Peyer's patch (tissue), 4 donors: ENCODE measurements at regions not wholly inside any gene's neighbourhood (a gene's known extent, or its start where the extent isn't known, plus 50 kb on each side); places are given as distances from the start of the nearest gene placed in this dataset.

Source experiments
- DNase-seq, 3 donors: peaks; one replicate each; pipeline ENCODE4 v3.0.0-alpha.2; 2017 to 2019
- H3K27ac ChIP-seq, 4 donors: fragments of 200-600 bp; sonication (generic); one replicate each; pipeline ENCODE4 v1.5.1; 2016 to 2019
- H3K27me3 ChIP-seq, 2 donors: fragments of 200-600 bp; sonication (generic); one replicate each; pipeline ENCODE4 v1.5.1; 2019
- H3K36me3 ChIP-seq, 3 donors: fragments of 200-600 bp; sonication (generic); one replicate each; pipeline ENCODE4 v1.5.1; 2016 to 2019
- H3K4me1 ChIP-seq, 4 donors: fragments of 200-600 bp; sonication (generic); one replicate each; pipeline ENCODE4 v1.5.1; 2016 to 2019
- H3K4me3 ChIP-seq, 4 donors: fragments of 200-600 bp; sonication (generic); 1 replicate in 3 of 4; 2 replicates in 1 of 4; pipeline ENCODE4 v1.5.1; 2016 to 2019; ENCODE audit warnings: mild to moderate bottlenecking in 1 of 4
- H3K9me3 ChIP-seq, 4 donors: fragments of 200-600 bp; sonication (generic); one replicate each; pipeline ENCODE4 v1.5.1; 2016 to 2019; ENCODE audit warnings: mild to moderate bottlenecking in 1 of 4
- CTCF ChIP-seq, 6 experiments: fragments of 450-650 bp in 4 of 6; fragments of 200-600 bp in 2 of 6; sonication (generic) in 1 of 6; IDR thresholded peaks; one replicate each; pipeline ENCODE4 v1.5.1; 2017 to 2019; ENCODE audit warnings: antibody characterized with exemption in 6 of 6, mild to moderate bottlenecking in 3 of 6, moderate library complexity in 1 of 6
- POLR2A ChIP-seq, 2 donors: fragments of 450-650 bp; IDR thresholded peaks; one replicate each; pipeline ENCODE4 v1.5.1; 2017; ENCODE audit warnings: antibody characterized with exemption in 2 of 2, mild to moderate bottlenecking in 2 of 2, moderate library complexity in 2 of 2

GRCh38 chr6:163923658-163924411 is 509.3 kb downstream of the QKI start:
- Histone ChIP-seq H3K27ac (no peak overlapping the region), H3K4me1 (no peaks in the 10 kb centered on the region), H3K4me3 (no peak overlapping the region), H3K36me3 (no peaks in the 10 kb centered on the region), H3K27me3 (no peaks in the 10 kb centered on the region), H3K9me3 (no peaks in the 10 kb centered on the region)
- DNase-seq = no peak
- TF ChIP-seq POLR2A (IDR thresholded peaks at IDR 0.05) = no peak
- TF ChIP-seq CTCF (IDR thresholded peaks at IDR 0.05) = no peak

- Histone ChIP-seq H3K27ac (no peak overlapping the region), H3K36me3 (no peaks in the 10 kb centered on the region), H3K4me1 (no peaks in the 10 kb centered on the region), H3K9me3 (no peaks in the 10 kb centered on the region), H3K27me3 (no peaks in the 10 kb centered on the region), H3K4me3 (no peak overlapping the region)
- TF ChIP-seq POLR2A (IDR thresholded peaks at IDR 0.05) (no peak), CTCF (IDR thresholded peaks at IDR 0.05) (no peak)
- no peak for DNase-seq
These were observed 508.0 kb downstream of the QKI start for GRCh38 chr6:163922562-163922961.

- TF ChIP-seq CTCF (IDR thresholded peaks at IDR 0.05) (no peak), POLR2A (IDR thresholded peaks at IDR 0.05) (no peak)
- no peak for DNase-seq
- Histone ChIP-seq H3K9me3 (no peaks in the 10 kb centered on the region), H3K4me1 (no peaks in the 10 kb centered on the region), H3K27me3 (no peaks in the 10 kb centered on the region), H3K4me3 (no peak overlapping the region), H3K36me3 (no peaks in the 10 kb centered on the region), H3K27ac (no peak overlapping the region)
These were observed 505.1 kb downstream of the QKI start for GRCh38 chr6:163919652-163920051.

GRCh38 chr6:163916315-163917081 is 502.0 kb downstream of the QKI start:
- no peak for TF ChIP-seq CTCF (IDR thresholded peaks at IDR 0.05)
- TF ChIP-seq POLR2A (IDR thresholded peaks at IDR 0.05) = no peak
- Histone ChIP-seq H3K27ac (no peak overlapping the region), H3K36me3 (no peaks in the 10 kb centered on the region), H3K4me1 (no peaks in the 10 kb centered on the region), H3K9me3 (no peaks in the 10 kb centered on the region), H3K27me3 (no peaks in the 10 kb centered on the region), H3K4me3 (no peak overlapping the region)
- no peak for DNase-seq

- DNase-seq = no peak
- Histone ChIP-seq H3K9me3 (no peaks in the 10 kb centered on the region), H3K4me3 (no peak overlapping the region), H3K27me3 (no peaks in the 10 kb centered on the region), H3K27ac (no peak overlapping the region), H3K36me3 (no peaks in the 10 kb centered on the region), H3K4me1 (no peaks in the 10 kb centered on the region)
- no peak for TF ChIP-seq CTCF (IDR thresholded peaks at IDR 0.05)
- no peak for TF ChIP-seq POLR2A (IDR thresholded peaks at IDR 0.05)
These were observed 500.6 kb downstream of the QKI start for GRCh38 chr6:163915131-163915530.
